K562 (cell line): ENCODE measurements at regions not wholly inside any gene's neighbourhood (a gene's known extent, or its start where the extent isn't known, plus 50 kb on each side); places are given as distances from the start of the nearest gene placed in this dataset.

Source experiments
- BDP1 ChIP-seq: IDR thresholded peaks from 3 replicates; pipeline ENCODE4 v1.6.1; 2011; ENCODE audit not compliant: insufficient read length, insufficient read depth
- HDGF ChIP-seq: fragments of 450-650 bp; IDR thresholded peaks from 2 replicates; pipeline ENCODE4 v1.6.1; 2016
- ZNF197 ChIP-seq: fragments of 200-800 bp; sonication (Bioruptor generic); IDR thresholded peaks from 2 replicates; pipeline ENCODE4 v1.6.1; 2016; ENCODE audit warnings: low read depth, missing genetic modification characterization, missing compliant biosample characterization
- TF ChIP-seq, protein P1 (sequence below), 3 experiments: fragments of 200-800 bp in 1 of 3; fragments of 250-450 bp in 1 of 3; fragments of 450-650 bp in 1 of 3; sonication (Bioruptor Pico) in 1 of 3; sonication (Bioruptor generic) in 1 of 3; formaldehyde crosslinking in 1 of 3; IDR thresholded peaks; 2 replicates each; pipeline versions ENCODE4 v1.6.1 to v1.8.0; 2016 to 2022; ENCODE audit warnings: mild to moderate bottlenecking in 2 of 3, missing genetic modification characterization in 2 of 3, missing compliant biosample characterization in 1 of 3, moderate library complexity in 1 of 3
- TF ChIP-seq, protein P2 (sequence below): fragments of 250-450 bp; sonication (Bioruptor Pico); IDR thresholded peaks from 2 replicates; pipeline ENCODE4 v1.8.0; 2022; ENCODE audit warnings: inconsistent platforms, mild to moderate bottlenecking, moderate library complexity, borderline replicate concordance
- TF ChIP-seq, protein P3 (sequence below), 3 experiments: IDR thresholded peaks in 2 of 3; conservative IDR thresholded peaks in 1 of 3; 2 replicates each; pipeline ENCODE4 v1.5.1; 2011 to 2012; ENCODE audit warnings: low read length in 3 of 3, mild to moderate bottlenecking in 3 of 3, control low read depth in 2 of 3, improper control_type of control experiment in 1 of 3, inconsistent platforms in 1 of 3, low read depth in 1 of 3, mixed read lengths in 1 of 3, moderate library complexity in 1 of 3; ENCODE audit not compliant: insufficient read depth in 2 of 3
- TF ChIP-seq, protein P4 (sequence below): fragments of 450-650 bp; formaldehyde crosslinking; IDR thresholded peaks from 2 replicates; pipeline ENCODE4 v1.4.0; 2022; ENCODE audit warnings: missing genetic modification characterization

DNA sequence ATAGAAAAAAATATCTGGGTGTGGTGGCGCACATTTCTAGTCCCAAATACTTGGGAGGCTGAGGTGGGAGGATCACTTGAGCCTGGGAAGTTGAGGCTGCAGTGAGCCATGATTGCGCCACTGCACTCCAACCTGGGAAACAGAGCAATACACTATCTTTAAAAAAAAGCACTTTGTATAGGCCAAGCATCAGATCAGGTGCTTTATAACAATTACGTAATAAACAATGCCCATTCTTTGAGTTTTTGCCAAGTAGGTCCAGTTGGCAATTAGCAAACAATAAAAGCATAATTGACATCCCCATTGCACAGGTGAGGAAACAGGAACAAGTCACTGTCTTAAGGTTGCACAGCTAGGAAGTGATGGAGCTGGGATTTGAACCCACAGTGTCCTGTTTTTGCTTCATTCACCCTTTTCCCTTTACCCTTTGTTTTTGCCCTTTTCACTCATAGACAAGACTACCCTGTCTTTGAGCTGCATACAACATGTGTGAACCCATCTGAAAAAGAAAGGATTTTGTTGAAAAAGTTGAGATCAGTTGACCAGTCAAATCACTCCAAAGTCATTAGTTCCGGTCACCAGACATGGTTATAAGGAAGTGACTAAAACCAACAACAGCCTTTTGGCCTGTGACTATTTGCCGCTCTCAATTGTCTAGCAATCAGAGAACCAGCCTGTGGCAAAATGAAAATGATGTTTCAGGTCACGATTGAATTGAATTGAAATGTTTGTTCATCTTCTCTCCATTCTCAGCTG lies 303.6 kb downstream of the TFAP2C start:
- TF ChIP-seq, protein P1, sequence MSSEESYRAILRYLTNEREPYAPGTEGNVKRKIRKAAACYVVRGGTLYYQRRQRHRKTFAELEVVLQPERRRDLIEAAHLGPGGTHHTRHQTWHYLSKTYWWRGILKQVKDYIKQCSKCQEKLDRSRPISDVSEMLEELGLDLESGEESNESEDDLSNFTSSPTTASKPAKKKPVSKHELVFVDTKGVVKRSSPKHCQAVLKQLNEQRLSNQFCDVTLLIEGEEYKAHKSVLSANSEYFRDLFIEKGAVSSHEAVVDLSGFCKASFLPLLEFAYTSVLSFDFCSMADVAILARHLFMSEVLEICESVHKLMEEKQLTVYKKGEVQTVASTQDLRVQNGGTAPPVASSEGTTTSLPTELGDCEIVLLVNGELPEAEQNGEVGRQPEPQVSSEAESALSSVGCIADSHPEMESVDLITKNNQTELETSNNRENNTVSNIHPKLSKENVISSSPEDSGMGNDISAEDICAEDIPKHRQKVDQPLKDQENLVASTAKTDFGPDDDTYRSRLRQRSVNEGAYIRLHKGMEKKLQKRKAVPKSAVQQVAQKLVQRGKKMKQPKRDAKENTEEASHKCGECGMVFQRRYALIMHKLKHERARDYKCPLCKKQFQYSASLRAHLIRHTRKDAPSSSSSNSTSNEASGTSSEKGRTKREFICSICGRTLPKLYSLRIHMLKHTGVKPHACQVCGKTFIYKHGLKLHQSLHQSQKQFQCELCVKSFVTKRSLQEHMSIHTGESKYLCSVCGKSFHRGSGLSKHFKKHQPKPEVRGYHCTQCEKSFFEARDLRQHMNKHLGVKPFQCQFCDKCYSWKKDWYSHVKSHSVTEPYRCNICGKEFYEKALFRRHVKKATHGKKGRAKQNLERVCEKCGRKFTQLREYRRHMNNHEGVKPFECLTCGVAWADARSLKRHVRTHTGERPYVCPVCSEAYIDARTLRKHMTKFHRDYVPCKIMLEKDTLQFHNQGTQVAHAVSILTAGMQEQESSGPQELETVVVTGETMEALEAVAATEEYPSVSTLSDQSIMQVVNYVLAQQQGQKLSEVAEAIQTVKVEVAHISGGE (CRISPR knock-in tag; IDR thresholded peaks at IDR 0.05), result no peak
- TF ChIP-seq, protein P2, sequence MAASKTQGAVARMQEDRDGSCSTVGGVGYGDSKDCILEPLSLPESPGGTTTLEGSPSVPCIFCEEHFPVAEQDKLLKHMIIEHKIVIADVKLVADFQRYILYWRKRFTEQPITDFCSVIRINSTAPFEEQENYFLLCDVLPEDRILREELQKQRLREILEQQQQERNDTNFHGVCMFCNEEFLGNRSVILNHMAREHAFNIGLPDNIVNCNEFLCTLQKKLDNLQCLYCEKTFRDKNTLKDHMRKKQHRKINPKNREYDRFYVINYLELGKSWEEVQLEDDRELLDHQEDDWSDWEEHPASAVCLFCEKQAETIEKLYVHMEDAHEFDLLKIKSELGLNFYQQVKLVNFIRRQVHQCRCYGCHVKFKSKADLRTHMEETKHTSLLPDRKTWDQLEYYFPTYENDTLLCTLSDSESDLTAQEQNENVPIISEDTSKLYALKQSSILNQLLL, result no peak
- TF ChIP-seq ZNF197 (CRISPR knock-in tag) (no peak), BDP1 (no peak), HDGF (no peak)
- TF ChIP-seq, protein P3, sequence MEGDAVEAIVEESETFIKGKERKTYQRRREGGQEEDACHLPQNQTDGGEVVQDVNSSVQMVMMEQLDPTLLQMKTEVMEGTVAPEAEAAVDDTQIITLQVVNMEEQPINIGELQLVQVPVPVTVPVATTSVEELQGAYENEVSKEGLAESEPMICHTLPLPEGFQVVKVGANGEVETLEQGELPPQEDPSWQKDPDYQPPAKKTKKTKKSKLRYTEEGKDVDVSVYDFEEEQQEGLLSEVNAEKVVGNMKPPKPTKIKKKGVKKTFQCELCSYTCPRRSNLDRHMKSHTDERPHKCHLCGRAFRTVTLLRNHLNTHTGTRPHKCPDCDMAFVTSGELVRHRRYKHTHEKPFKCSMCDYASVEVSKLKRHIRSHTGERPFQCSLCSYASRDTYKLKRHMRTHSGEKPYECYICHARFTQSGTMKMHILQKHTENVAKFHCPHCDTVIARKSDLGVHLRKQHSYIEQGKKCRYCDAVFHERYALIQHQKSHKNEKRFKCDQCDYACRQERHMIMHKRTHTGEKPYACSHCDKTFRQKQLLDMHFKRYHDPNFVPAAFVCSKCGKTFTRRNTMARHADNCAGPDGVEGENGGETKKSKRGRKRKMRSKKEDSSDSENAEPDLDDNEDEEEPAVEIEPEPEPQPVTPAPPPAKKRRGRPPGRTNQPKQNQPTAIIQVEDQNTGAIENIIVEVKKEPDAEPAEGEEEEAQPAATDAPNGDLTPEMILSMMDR (IDR thresholded peaks at IDR 0.05 in 2 of 3, conservative IDR thresholded peaks at IDR 0.05 in 1 of 3; ENCODE audit: insufficient read depth in 2 of 3, low read depth in 1 of 3, low read length in 3 of 3), result no peak
- TF ChIP-seq, protein P4, sequence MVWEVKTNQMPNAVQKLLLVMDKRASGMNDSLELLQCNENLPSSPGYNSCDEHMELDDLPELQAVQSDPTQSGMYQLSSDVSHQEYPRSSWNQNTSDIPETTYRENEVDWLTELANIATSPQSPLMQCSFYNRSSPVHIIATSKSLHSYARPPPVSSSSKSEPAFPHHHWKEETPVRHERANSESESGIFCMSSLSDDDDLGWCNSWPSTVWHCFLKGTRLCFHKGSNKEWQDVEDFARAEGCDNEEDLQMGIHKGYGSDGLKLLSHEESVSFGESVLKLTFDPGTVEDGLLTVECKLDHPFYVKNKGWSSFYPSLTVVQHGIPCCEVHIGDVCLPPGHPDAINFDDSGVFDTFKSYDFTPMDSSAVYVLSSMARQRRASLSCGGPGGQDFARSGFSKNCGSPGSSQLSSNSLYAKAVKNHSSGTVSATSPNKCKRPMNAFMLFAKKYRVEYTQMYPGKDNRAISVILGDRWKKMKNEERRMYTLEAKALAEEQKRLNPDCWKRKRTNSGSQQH (CRISPR knock-in tag), result no peak
